Calu3 (cell line): ENCODE measurements at regions not wholly inside any gene's neighbourhood (a gene's known extent, or its start where the extent isn't known, plus 50 kb on each side); places are given as distances from the start of the nearest gene placed in this dataset.
"Not testable (repeated sequence)": the region's sequence is repeated elsewhere in the genome, so short reads cannot be mapped to it uniquely, and the experiment has no call there.

ENCODE experiments used
- BruUV-seq: library from RNA; stranded (reverse); fragments of 400-500 nt; replicated peaks from 2 replicates; lab custom pipeline; 2021; lab: Mats Ljungman, UMichigan
- CTCF ChIA-PET: fragments of 300-600 bp; sonication (Branson Sonifier 250); formaldehyde crosslinking; loops from one replicate; lab custom pipeline; 2022; ENCODE audit warnings: antibody characterized with exemption; lab: Charles Lee
- DNase-seq: peaks from one replicate; pipeline ENCODE4 v3.0.0; 2022
- H3K27ac Mint-ChIP-seq: one replicate; pipeline ENCODE4 v1.8.0; 2022; ENCODE audit warnings: mixed read lengths; ENCODE audit not compliant: unreplicated experiment
- H3K27me3 Mint-ChIP-seq: one replicate; pipeline ENCODE4 v1.8.0; 2022; ENCODE audit warnings: mixed read lengths; ENCODE audit not compliant: unreplicated experiment
- H3K36me3 Mint-ChIP-seq: one replicate; pipeline ENCODE4 v1.8.0; 2022; ENCODE audit warnings: mild to moderate bottlenecking, moderate library complexity, mixed read lengths; ENCODE audit not compliant: insufficient read depth, unreplicated experiment
- H3K4me1 Mint-ChIP-seq: one replicate; pipeline ENCODE4 v1.8.0; 2022; ENCODE audit warnings: mild to moderate bottlenecking, low read depth, mixed read lengths; ENCODE audit not compliant: unreplicated experiment
- H3K4me3 Mint-ChIP-seq: one replicate; pipeline ENCODE4 v1.8.0; 2022; ENCODE audit warnings: mild to moderate bottlenecking, low read depth, moderate library complexity, mixed read lengths; ENCODE audit not compliant: unreplicated experiment
- H3K9me3 Mint-ChIP-seq: one replicate; pipeline ENCODE4 v1.8.0; 2022; ENCODE audit warnings: low read depth, mixed read lengths; ENCODE audit not compliant: unreplicated experiment
- CTCF ChIP-seq: fragments of 200-600 bp; IDR thresholded peaks from one replicate; pipeline ENCODE4 v1.8.0; 2022; ENCODE audit warnings: antibody characterized with exemption; ENCODE audit not compliant: unreplicated experiment
- intact Hi-C: fragments of 100-400 bp; cut with micrococcal nuclease; formaldehyde crosslinking; loops from one replicate; pipeline ENCODE4 v1.10.0; 2022; ENCODE audit not compliant: unreplicated experiment

- H3K27me3 Mint-ChIP-seq = peaks cover 24% of the 10 kb centered on the region
- no peaks in the 10 kb centered on the region for H3K4me1 Mint-ChIP-seq
- H3K36me3 Mint-ChIP-seq = no peaks in the 10 kb centered on the region
- BruUV-seq = no TSS peak
- intact Hi-C loops = no loop called here
- no peak for TF ChIP-seq CTCF
- DNase-seq = no peak
- H3K27ac Mint-ChIP-seq = no peak overlapping the region
- H3K9me3 Mint-ChIP-seq = no peaks in the 10 kb centered on the region
- CTCF ChIA-PET = interaction anchor here (0.6 kb wide), 1 partner anchor 94 kb away, joined by 3 read pairs; no protein-coding TSS in a partner anchor
- H3K4me3 Mint-ChIP-seq = no peak overlapping the region
These were observed 303.2 kb upstream of the TMTC4 start for GRCh38 chr13:100977841-100978240.

GRCh38 chr13:100976993-100977392 is 302.4 kb upstream of the TMTC4 start:
- DNase-seq = no peak
- no peak for TF ChIP-seq CTCF
- Mint-ChIP-seq H3K4me3 (no peak overlapping the region), H3K36me3 (no peaks in the 10 kb centered on the region), H3K27me3 (peaks cover 20% of the 10 kb centered on the region), H3K27ac (no peak overlapping the region), H3K4me1 (no peaks in the 10 kb centered on the region), H3K9me3 (no peaks in the 10 kb centered on the region)
- CTCF ChIA-PET = no interaction called here
- BruUV-seq = no TSS peak
- intact Hi-C loops = no loop called here

- H3K27ac Mint-ChIP-seq, H3K36me3 Mint-ChIP-seq, CTCF ChIA-PET, H3K27me3 Mint-ChIP-seq, H3K9me3 Mint-ChIP-seq, DNase-seq, H3K4me3 Mint-ChIP-seq, H3K4me1 Mint-ChIP-seq, intact Hi-C loops, BruUV-seq: not testable (repeated sequence)
These were observed 301.1 kb upstream of the TMTC4 start for GRCh38 chr13:100975666-100976065.

GRCh38 chr13:100962585-100962984 is 288.0 kb upstream of the TMTC4 start:
- H3K4me3 Mint-ChIP-seq = no peak overlapping the region
- no TSS peak for BruUV-seq
- H3K27me3 Mint-ChIP-seq = peaks cover 35% of the 10 kb centered on the region
- H3K36me3 Mint-ChIP-seq = no peaks in the 10 kb centered on the region
- intact Hi-C loops = no loop called here
- no peaks in the 10 kb centered on the region for H3K4me1 Mint-ChIP-seq
- CTCF ChIA-PET = no interaction called here
- no peak for DNase-seq
- H3K27ac Mint-ChIP-seq = no peak overlapping the region
- peaks cover 3% of the 10 kb centered on the region for H3K9me3 Mint-ChIP-seq
- TF ChIP-seq CTCF = no peak

- intact Hi-C loops = no loop called here
- H3K4me3 Mint-ChIP-seq = no peak overlapping the region
- BruUV-seq = no TSS peak
- H3K9me3 Mint-ChIP-seq = no peaks in the 10 kb centered on the region
- peaks cover 35% of the 10 kb centered on the region for H3K27me3 Mint-ChIP-seq
- H3K27ac Mint-ChIP-seq = no peak overlapping the region
- CTCF ChIA-PET = no interaction called here
- H3K36me3 Mint-ChIP-seq = no peaks in the 10 kb centered on the region
- no peaks in the 10 kb centered on the region for H3K4me1 Mint-ChIP-seq
- DNase-seq = no peak
- no peak for TF ChIP-seq CTCF
These were observed 286.6 kb upstream of the TMTC4 start for GRCh38 chr13:100961186-100961585.
